ENCODE measurements at regions not wholly inside any gene's neighbourhood (a gene's known extent, or its start where the extent isn't known, plus 50 kb on each side); places are given as distances from the start of the nearest gene placed in this dataset.
"Not testable (repeated sequence)": the region's sequence is repeated elsewhere in the genome, so short reads cannot be mapped to it uniquely, and the experiment has no call there.

DNA sequence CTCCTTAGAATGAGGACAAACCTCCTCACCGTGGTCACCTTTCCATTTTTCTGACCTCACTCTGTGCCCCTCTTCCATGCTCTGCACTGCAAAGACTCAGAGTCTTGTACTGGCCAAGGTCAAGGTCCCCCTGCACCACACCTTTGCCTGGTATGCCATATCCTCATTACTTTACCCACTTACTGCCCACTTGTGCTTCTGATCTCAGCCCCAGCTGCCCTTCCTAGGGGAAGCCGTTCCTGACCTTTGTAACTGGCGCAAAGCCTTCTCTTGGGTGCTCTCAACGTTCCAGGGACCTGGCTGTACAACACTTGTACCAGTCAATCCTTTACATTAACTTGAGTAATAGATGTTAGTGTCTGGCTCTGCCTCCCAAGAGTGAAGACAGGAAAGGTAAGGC lies 256.0 kb downstream of the SV2B start:
- TF ChIP-seq POLR2A (IDR thresholded peaks at IDR 0.05; ENCODE audit: low read length) (no peak), GATA1 (IDR thresholded peaks at IDR 0.05; ENCODE audit: low read depth, low read length) (no peak)
- DNase-seq, result no peak

DNA sequence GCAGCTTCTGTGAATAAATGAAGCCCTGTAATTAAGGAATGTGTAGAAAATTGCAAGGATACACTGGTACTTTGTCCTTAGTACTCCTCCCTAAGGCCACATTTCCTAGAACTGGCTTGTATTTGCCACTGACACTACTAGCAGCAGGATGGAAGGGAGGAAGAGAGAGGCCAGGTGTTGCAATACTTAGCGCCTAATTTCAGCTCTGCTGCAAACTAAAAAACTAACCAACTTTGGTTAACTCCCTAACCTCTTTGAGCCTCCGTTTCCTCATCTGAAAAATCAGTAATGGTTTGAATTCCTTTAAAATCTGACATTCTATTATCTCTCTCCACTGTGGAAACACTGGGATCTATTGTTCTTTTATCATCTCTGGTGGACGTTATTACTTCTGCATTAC lies 257.0 kb downstream of the SV2B start:
- no peak for TF ChIP-seq GATA1 (IDR thresholded peaks at IDR 0.05; ENCODE audit: low read depth, low read length)
- TF ChIP-seq POLR2A (IDR thresholded peaks at IDR 0.05; ENCODE audit: low read length), result no peak
- no peak for DNase-seq

DNA sequence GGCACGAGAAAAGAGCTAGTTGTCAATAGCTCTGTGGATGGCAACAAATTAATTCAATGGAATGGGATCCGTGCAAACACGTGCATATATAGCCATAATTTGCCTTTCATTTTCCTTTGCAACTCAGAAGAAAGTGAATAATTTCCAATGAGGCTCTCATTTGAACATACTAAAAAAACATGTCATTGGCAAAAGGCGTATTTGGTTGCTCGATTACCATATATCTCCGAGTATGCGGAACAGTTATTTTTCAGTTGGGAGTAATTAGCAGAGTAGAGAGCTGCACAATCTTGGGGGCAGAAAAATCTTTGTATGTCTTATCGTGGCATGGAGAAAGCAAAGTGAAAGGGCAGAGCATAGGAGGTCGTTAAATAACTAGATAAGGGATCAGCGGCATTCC lies 257.4 kb downstream of the SV2B start:
- no peak for DNase-seq
- TF ChIP-seq POLR2A (IDR thresholded peaks at IDR 0.05; ENCODE audit: low read length) (no peak), GATA1 (IDR thresholded peaks at IDR 0.05; ENCODE audit: low read depth, low read length) (no peak)

DNA sequence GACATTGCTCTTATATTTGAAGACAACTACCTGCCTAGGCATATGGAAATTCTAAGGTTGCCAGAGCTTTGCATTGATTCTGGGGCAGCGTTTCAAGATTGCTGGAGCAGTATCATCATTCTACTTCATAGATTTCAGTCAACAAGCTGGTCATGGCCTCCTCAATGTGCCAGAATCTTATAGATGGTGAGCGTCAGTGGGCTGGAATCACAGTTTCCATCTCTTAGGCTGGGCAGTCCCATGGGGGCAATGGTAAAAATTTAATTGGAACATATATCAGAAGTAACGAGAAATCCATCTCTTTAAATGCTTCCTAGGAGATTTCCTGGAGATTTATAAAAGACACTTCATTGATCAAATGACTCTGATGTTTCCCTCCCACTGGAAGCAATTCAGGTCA lies 258.3 kb downstream of the SV2B start:
- TF ChIP-seq GATA1 (IDR thresholded peaks at IDR 0.05; ENCODE audit: low read depth, low read length), result no peak
- TF ChIP-seq POLR2A (IDR thresholded peaks at IDR 0.05; ENCODE audit: low read length), result no peak

DNA sequence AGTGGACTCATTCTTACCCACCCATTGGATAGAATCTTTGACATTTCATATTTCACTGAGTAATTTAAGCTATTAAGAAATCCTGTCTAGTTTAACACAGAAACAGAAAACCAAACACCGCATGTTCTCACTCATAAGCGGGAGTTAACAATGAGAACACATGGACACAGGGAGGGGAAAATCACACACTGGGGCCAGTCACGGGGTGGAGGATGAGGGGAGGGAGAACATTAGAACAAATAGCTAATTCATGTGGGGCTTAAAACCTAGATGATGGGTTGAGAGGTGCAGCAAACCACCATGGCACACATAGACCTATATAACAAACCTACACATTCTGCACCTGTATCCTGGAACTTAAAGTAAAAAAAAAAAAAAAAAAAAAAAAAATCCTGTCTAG lies 261.6 kb downstream of the SV2B start:
- DNase-seq, result not testable (repeated sequence)

More for the DNA sequence above, 258.3 kb downstream of the SV2B start:
- DNase-seq, result no peak

DNA sequence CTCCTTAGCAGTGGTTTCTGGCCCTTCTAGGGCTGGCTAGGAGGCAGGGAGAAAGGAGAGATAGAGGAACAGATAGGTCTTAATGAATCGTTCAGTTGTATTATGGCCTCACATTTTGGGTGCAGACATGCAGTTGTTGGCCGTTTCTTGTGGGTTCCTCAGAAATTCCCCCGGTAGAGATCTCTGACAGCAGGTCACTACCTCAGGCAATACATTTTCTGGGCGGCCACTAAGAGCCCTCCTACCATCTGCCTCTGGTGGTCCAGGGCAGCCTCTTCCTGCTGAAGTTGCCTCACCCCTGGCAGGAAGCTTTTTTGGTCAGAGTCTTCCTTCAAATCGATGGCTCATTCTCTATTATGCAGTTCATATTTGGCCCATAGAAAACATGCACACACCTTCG lies 266.1 kb downstream of the SV2B start:
- DNase-seq, result no peak
- TF ChIP-seq POLR2A (IDR thresholded peaks at IDR 0.05; ENCODE audit: low read length) (no peak), GATA1 (IDR thresholded peaks at IDR 0.05; ENCODE audit: low read depth, low read length) (no peak)

DNA sequence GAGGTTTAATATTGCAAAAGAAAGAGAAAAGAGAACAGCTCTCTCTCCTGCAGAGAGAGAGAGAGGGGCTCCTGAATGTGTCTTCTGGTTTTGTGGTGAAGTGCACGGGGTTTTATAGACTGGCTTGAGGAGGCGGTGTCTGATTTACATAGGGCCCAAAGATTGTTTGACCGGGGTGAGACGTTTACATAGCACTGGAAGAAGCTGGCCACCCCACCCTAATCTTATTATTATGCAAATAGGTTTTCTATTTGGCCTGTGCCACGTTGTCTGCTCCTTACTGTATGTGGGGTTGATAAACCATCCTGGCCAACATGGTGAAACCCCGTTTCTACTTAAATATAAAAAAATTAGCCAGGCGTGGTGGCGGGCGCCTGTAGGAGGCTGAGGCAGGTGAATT lies 268.6 kb downstream of the SV2B start:
- TF ChIP-seq GATA1 (IDR thresholded peaks at IDR 0.05; ENCODE audit: low read depth, low read length), result no peak
- no peak for TF ChIP-seq POLR2A (IDR thresholded peaks at IDR 0.05; ENCODE audit: low read length)
- no peak for DNase-seq

DNA sequence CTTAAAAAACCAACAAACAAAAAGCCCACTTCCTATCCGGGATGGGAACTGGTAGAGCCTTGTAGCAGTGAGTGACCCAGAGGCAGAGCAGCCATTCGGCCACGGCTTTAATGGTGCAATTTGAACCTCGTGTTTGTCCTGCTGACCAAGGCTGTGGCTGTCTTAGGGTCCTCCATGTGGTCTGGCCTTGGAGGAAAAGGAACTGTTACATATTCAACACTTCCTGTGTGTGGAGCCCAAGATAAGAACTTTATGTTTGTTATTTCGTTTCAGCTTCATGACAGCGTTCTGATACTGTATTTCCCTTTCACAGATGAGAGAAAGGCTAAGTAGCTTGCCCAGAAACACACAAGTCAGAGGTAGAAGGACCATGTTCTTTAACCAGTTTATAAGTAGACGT lies 269.8 kb downstream of the SV2B start:
- TF ChIP-seq POLR2A (IDR thresholded peaks at IDR 0.05; ENCODE audit: low read length) (no peak), GATA1 (IDR thresholded peaks at IDR 0.05; ENCODE audit: low read depth, low read length) (no peak)
- peak in 1 of 2 experiments; percentile 9 for DNase-seq

DNA sequence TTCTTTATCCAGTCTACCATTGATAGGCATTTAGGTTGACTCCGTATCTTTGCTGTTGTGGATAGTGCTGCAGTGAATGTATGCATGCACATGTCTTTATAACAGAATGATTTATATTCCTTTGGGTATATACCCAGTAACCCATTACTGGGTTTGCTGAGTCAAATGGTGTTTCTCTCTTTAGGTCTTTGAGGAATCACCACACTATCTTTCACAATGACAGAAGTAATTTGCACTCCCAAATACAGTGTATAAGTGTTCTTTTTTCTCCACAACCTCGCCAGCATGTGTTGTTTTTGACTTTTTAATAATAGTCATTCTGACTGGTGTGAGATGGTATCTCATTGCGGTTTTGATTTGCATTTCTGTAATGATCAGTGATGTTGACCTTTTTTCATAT lies 271.3 kb downstream of the SV2B start:
- DNase-seq, result not testable (repeated sequence)

DNA sequence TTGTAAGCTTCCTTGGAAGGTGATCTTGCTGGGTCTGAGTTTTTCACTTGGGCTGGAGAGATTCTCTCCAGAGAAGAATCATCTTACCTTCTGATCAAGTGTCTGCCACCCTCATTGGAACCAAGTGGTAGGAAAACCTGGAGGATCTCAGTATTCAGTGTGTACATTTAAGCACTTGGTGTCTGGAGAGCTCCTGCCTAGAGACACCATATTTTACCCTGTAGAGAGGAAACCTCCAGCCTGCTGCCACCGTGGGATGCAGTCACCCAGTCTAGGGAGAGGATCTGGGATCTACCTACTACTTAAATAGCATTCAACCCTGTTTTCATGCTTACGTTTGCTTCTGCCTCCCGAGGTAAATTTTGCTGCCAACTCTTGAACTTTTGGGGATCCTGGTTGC lies 274.3 kb downstream of the SV2B start:
- no peak for TF ChIP-seq POLR2A (IDR thresholded peaks at IDR 0.05; ENCODE audit: low read length)
- no peak for TF ChIP-seq GATA1 (IDR thresholded peaks at IDR 0.05; ENCODE audit: low read depth, low read length)
- no peak for DNase-seq

DNA sequence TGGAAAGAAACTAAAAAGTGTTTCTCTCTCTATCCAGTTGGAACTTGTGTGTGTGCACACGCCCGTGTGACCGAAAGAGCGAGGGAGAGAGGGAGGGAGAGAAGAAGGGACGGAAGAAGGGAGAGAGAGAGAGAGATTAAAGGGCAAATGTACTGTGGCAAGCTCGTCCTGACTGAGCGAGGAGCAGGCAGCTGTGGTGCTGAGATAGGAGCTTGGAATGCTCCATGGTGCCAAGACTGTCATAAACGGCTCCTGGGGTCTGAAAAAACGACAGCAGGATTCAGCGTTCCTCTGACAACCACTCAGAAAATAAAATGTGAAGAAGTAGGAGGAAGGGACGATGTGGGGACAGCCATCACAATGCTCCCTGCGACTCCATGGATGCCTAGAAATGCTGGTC lies 276.0 kb downstream of the SV2B start:
- no peak for DNase-seq
- no peak for TF ChIP-seq GATA1 (IDR thresholded peaks at IDR 0.05; ENCODE audit: low read depth, low read length)
- no peak for TF ChIP-seq POLR2A (IDR thresholded peaks at IDR 0.05; ENCODE audit: low read length)

DNA sequence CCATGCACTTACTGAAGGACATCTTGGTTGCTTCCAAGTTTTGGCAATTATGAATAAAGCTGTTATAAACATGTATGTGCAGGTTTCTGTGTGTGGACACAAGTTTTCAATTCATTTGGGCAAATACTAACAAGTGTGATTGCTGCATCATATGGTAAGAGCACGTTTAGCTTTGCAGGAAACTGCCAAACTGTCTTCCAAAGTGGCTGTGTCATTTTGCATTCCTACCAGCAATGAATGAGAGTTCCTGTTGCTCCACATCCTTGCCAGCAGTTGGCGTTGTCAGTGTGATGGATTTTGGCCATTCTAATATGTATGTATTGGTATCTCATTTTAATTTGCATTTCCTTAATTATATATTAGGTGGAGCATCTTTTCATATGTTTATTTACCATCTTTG lies 280.1 kb downstream of the SV2B start:
- peak in 1 of 2 experiments; percentile 6 for DNase-seq
- no peak for TF ChIP-seq GATA1 (IDR thresholded peaks at IDR 0.05; ENCODE audit: low read depth, low read length)
- no peak for TF ChIP-seq POLR2A (IDR thresholded peaks at IDR 0.05; ENCODE audit: low read length)

DNA sequence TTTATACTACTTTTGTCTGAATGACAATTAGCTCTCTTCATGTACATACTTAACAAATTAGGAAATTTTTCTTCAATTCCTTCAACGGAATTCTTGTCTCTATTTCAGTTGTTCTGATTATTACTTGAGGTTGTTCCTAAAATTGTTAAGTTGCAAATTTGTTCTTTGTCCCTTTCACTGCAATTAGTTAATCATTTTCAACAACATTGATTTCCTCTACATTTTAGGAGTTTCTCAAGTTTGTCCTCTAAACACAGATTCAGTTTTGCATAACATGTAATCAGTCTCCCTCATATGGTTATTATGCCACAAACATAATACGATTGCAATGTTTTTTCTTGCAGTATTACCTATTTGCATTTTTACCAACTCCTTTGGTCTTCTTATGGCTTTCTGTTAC lies 283.5 kb downstream of the SV2B start:
- no peak for DNase-seq

DNA sequence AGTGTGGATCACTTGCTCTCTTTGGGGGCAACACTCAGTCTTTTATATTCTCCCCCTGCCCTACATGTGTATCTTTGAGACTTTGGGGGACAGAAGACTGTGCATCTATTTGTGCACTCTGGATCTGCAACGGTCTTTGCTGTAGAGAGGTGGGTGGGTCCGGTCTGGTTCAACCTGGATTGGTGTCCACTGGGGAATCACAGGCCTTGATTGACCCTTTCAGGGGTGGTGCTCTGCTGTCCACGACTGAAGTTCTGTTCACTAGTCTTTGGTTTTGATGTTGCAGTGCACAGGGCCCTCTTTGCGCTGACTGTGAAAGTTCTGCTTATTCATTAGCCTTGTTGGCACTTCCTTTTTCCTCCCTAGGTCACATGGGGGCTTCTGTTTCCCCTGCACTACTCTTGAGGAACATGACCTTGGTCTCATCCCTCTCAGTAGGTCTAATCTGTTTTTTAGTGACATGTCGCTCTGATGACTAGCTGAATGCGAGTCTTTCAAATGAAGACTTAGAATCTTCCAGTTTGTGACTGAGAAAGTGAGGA lies 284.2 kb downstream of the SV2B start:
- no peak for TF ChIP-seq POLR2A (IDR thresholded peaks at IDR 0.05; ENCODE audit: low read length)
- no peak for TF ChIP-seq GATA1 (IDR thresholded peaks at IDR 0.05; ENCODE audit: low read depth, low read length)
- DNase-seq, result no peak

More for the DNA sequence above, 283.5 kb downstream of the SV2B start:
- no peak for TF ChIP-seq POLR2A (IDR thresholded peaks at IDR 0.05; ENCODE audit: low read length)
- TF ChIP-seq GATA1 (IDR thresholded peaks at IDR 0.05; ENCODE audit: low read depth, low read length), result no peak

DNA sequence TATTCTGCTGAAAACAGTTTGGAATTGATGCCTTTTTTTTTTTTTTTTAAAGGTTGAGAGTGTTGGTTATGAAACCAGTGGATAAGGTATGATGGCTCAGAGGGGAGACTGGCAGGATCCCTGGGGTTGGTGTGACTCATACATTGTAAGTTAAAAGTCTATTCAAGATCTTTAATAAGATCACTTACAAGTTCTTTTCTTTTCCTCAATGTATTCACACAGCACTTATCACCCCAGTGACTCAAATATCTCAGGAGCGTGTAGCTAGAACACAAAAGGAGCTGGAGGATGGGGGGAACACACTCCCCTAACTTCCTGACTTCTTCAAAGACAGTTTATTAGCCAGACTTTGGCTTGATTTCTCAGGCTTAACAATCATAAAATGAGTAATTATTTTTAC lies 285.3 kb downstream of the SV2B start:
- DNase-seq, result no peak
- TF ChIP-seq GATA1 (IDR thresholded peaks at IDR 0.05; ENCODE audit: low read depth, low read length) (no peak), POLR2A (IDR thresholded peaks at IDR 0.05; ENCODE audit: low read length) (no peak)

DNA sequence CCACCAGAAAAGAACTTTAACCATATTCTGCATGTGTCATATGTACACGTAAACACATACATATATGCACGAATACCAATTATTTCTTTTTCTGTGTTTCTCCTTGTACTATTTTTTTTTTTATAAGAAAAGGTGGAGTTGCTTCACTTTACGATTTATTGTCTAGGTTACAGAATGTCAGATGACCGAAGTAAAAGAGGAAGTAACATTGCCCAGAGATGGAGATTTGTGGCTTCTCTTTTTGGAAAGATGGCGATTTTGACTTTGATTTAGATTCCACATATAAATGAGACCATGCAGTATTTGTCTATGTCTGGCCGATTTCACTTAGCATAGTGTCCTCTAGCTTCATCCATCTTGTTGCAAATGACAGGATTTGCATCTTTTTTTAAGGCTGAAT lies 293.1 kb downstream of the SV2B start:
- no peak for DNase-seq
- TF ChIP-seq POLR2A (IDR thresholded peaks at IDR 0.05; ENCODE audit: low read length), result no peak
- no peak for TF ChIP-seq GATA1 (IDR thresholded peaks at IDR 0.05; ENCODE audit: low read depth, low read length)
